Panc1 (cell line): ENCODE measurements at regions not wholly inside any gene's neighbourhood (a gene's known extent, or its start where the extent isn't known, plus 50 kb on each side); places are given as distances from the start of the nearest gene placed in this dataset.
A peak's percentile ranks its signal among the peaks of the same experiment; 100 is the strongest.

Source experiments
- ATAC-seq: fragments of 200-7000 bp; cut with Tn5 transposase; 2 replicates; pipeline ENCODE4 v1.9.1; 2020; ENCODE audit warnings: mild to moderate bottlenecking, moderate library complexity
- BruUV-seq: library from RNA; stranded (reverse); fragments of 400-500 nt; replicated peaks from 2 replicates; lab custom pipeline; 2021; lab: Mats Ljungman, UMichigan
- CTCF ChIA-PET: fragments of 300-600 bp; sonication (Branson Sonifier 250); formaldehyde crosslinking; loops from one replicate; lab custom pipeline; 2022; ENCODE audit warnings: antibody characterized with exemption; lab: Charles Lee
- POLR2A ChIA-PET: fragments of 300-600 bp; sonication (Branson Sonifier 250); formaldehyde crosslinking; loops from one replicate; lab custom pipeline; 2022; ENCODE audit warnings: antibody characterized with exemption; lab: Charles Lee
- DNase-seq: peaks from one replicate; pipeline ENCODE4 v3.0.0-alpha.2; 2010; ENCODE audit warnings: low read depth, low spot score
- H3K27ac ChIP-seq: 2 replicates; pipeline ENCODE4 v1.5.1; 2011; ENCODE audit warnings: mild to moderate bottlenecking, low read length, inconsistent platforms
- H3K27me3 ChIP-seq: fragments of 200-500 bp; sonication (Bioruptor generic); 2 replicates; pipeline ENCODE4 v1.6.0; 2014; ENCODE audit warnings: low read length, inconsistent platforms; ENCODE audit not compliant: control insufficient read depth, insufficient read depth
- H3K36me3 ChIP-seq: fragments of 200-500 bp; sonication (Bioruptor generic); 2 replicates; pipeline ENCODE4 v1.5.1; 2014; ENCODE audit warnings: inconsistent platforms, mild to moderate bottlenecking, low read length, moderate library complexity; ENCODE audit not compliant: control insufficient read depth, insufficient read depth
- H3K4me1 ChIP-seq: 2 replicates; pipeline ENCODE4 v1.5.1; 2011; ENCODE audit warnings: inconsistent platforms, mild to moderate bottlenecking, low read length, moderate library complexity; ENCODE audit not compliant: control insufficient read depth, insufficient read depth
- H3K4me3 ChIP-seq, 2 experiments: 2 replicates each; pipeline ENCODE4 v1.5.1; 2011 to 2012; ENCODE audit warnings: low read depth in 2 of 2, low read length in 2 of 2, mild to moderate bottlenecking in 2 of 2, inconsistent platforms in 1 of 2, moderate library complexity in 1 of 2
- H3K9me3 ChIP-seq: fragments of 200-500 bp; sonication (Bioruptor generic); 2 replicates; pipeline ENCODE4 v1.5.1; 2014; ENCODE audit warnings: low read depth, mild to moderate bottlenecking, inconsistent platforms, low read length, moderate library complexity; ENCODE audit not compliant: control insufficient read depth, insufficient read depth
- CTCF ChIP-seq: fragments of 450-650 bp; IDR thresholded peaks from 2 replicates; pipeline ENCODE4 v1.5.1; 2017; ENCODE audit warnings: mild to moderate bottlenecking
- POLR2AphosphoS5 ChIP-seq: IDR thresholded peaks from 2 replicates; pipeline ENCODE4 v1.6.1; 2012; ENCODE audit warnings: mild to moderate bottlenecking, low read depth, low read length, moderate library complexity
- REST ChIP-seq, 2 experiments: IDR thresholded peaks; 2 replicates each; pipeline ENCODE4 v1.6.1; 2011 to 2012; ENCODE audit warnings: low read depth in 2 of 2, control low read depth in 1 of 2, low read length in 1 of 2, mild to moderate bottlenecking in 1 of 2, moderate library complexity in 1 of 2; ENCODE audit not compliant: insufficient read depth in 1 of 2
- SIN3A ChIP-seq: IDR thresholded peaks from 2 replicates; pipeline ENCODE4 v1.6.1; 2012; ENCODE audit warnings: low read depth, mild to moderate bottlenecking, low read length, moderate library complexity, borderline replicate concordance; ENCODE audit not compliant: insufficient read depth
- TCF7L2 ChIP-seq: IDR thresholded peaks from 2 replicates; pipeline ENCODE4 v1.6.1; 2011; ENCODE audit warnings: mild to moderate bottlenecking, low read depth, low read length, inconsistent platforms
- in situ Hi-C: cut with HindIII; loops from 2 replicates; pipeline ENCODE4 v1.10.0; 2016; ENCODE audit warnings: low sequenced_read_pairs, low pct_unique_long_range_greater_than_20kb
- intact Hi-C: fragments of 100-400 bp; cut with micrococcal nuclease; formaldehyde crosslinking; loops from one replicate; pipeline ENCODE4 v1.10.0; 2022; ENCODE audit not compliant: unreplicated experiment

- in situ Hi-C loops (no loop called here), intact Hi-C loops (no loop called here)
- POLR2A ChIA-PET = no interaction called here
- H3K4me3 ChIP-seq = no peak overlapping the region
- H3K27me3 ChIP-seq = no peaks in the 10 kb centered on the region
- no peak for DNase-seq
- no TSS peak for BruUV-seq
- no peak overlapping the region for H3K27ac ChIP-seq
- H3K4me1 ChIP-seq = no peaks in the 10 kb centered on the region
- H3K9me3 ChIP-seq = no peaks in the 10 kb centered on the region
- TF ChIP-seq SIN3A (no peak), TCF7L2 (no peak), POLR2AphosphoS5 (no peak), REST (IDR thresholded peaks at IDR 0.05; ENCODE audit: insufficient read depth in 1 of 2, low read depth in 2 of 2, low read length in 1 of 2) (no peak), CTCF (no peak)
- CTCF ChIA-PET = no interaction called here
- H3K36me3 ChIP-seq = no peaks in the 10 kb centered on the region
- ATAC-seq = no peak
These were observed 378.5 kb downstream of the SHANK2 start for GRCh38 chr11:70873736-70874412.

- no TSS peak for BruUV-seq
- DNase-seq (no peak), ATAC-seq (0 out of 2 replicates have a peak, but pooled peaks have one; percentile 39)
- Histone ChIP-seq H3K27ac (no peak overlapping the region), H3K36me3 (no peaks in the 10 kb centered on the region), H3K27me3 (no peaks in the 10 kb centered on the region), H3K9me3 (no peaks in the 10 kb centered on the region), H3K4me3 (no peak overlapping the region), H3K4me1 (no peaks in the 10 kb centered on the region)
- CTCF ChIA-PET = no interaction called here
- in situ Hi-C loops (no loop called here), intact Hi-C loops (no loop called here)
- POLR2A ChIA-PET = no interaction called here
- no peak for TF ChIP-seq TCF7L2
- TF ChIP-seq POLR2AphosphoS5 = no peak
These were observed 375.7 kb downstream of the SHANK2 start for GRCh38 chr11:70876685-70877084.

- Histone ChIP-seq H3K36me3 (no peaks in the 10 kb centered on the region), H3K9me3 (no peaks in the 10 kb centered on the region), H3K4me1 (no peaks in the 10 kb centered on the region), H3K27me3 (no peaks in the 10 kb centered on the region), H3K27ac (no peak overlapping the region), H3K4me3 (no peak overlapping the region)
- CTCF ChIA-PET = no interaction called here
- BruUV-seq = no TSS peak
- TF ChIP-seq POLR2AphosphoS5 (no peak), SIN3A (no peak), REST (IDR thresholded peaks at IDR 0.05; ENCODE audit: insufficient read depth in 1 of 2, low read depth in 2 of 2, low read length in 1 of 2) (no peak), CTCF (no peak), TCF7L2 (no peak)
- in situ Hi-C loops (no loop called here), intact Hi-C loops (no loop called here)
- no peak for DNase-seq
- ATAC-seq = peak; percentile 46; the same call in 1 of the 2 replicates
- POLR2A ChIA-PET = no interaction called here
These were observed 375.2 kb downstream of the SHANK2 start for GRCh38 chr11:70877151-70877550.
